OCI-LY7 (cell line): ENCODE measurements at regions not wholly inside any gene's neighbourhood (a gene's known extent, or its start where the extent isn't known, plus 50 kb on each side); places are given as distances from the start of the nearest gene placed in this dataset.

ENCODE experiments used
- CTCF ChIP-seq: fragments of 200-600 bp; sonication (generic); conservative IDR thresholded peaks from 2 replicates; pipeline ENCODE4 v1.5.1; 2014; ENCODE audit warnings: mild to moderate bottlenecking, antibody characterized with exemption, low read length, moderate library complexity, mixed read lengths
- EZH2phosphoT487 ChIP-seq: fragments of 200-600 bp; sonication (generic); IDR thresholded peaks from 2 replicates; pipeline ENCODE4 v1.6.1; 2018; ENCODE audit warnings: low read depth, borderline replicate concordance, mild to moderate bottlenecking, mixed run types, antibody characterized with exemption, low read length, moderate library complexity, mixed read lengths

GRCh38 chr10:128338951-128339350, 212.7 kb upstream of the MKI67 start:
- TF ChIP-seq CTCF (no peak), EZH2phosphoT487 (no peak)
